CD14-positive monocyte (primary cell): ENCODE measurements at regions not wholly inside any gene's neighbourhood (a gene's known extent, or its start where the extent isn't known, plus 50 kb on each side); places are given as distances from the start of the nearest gene placed in this dataset.
A peak's percentile ranks its signal among the peaks of the same experiment; 100 is the strongest.

Source experiments
- DNase-seq, 3 donors: peaks; one replicate each; pipeline ENCODE4 v3.0.0-alpha.2; 2011 to 2022
- H2AFZ ChIP-seq: 2 replicates; pipeline ENCODE4 v1.6.0; 2012; ENCODE audit warnings: mild to moderate bottlenecking, low read depth, low read length, inconsistent platforms; ENCODE audit not compliant: insufficient read depth, poor library complexity, severe bottlenecking
- H3K27ac ChIP-seq, 2 donors: 1 replicate in 1 of 2; 2 replicates in 1 of 2; pipeline ENCODE4 v1.5.1; 2012 to 2013; ENCODE audit warnings: low read length in 2 of 2, control low read depth in 1 of 2, inconsistent platforms in 1 of 2, low read depth in 1 of 2, mild to moderate bottlenecking in 1 of 2
- H3K27me3 ChIP-seq, 2 donors: one replicate each; pipeline versions ENCODE4 v1.6.0 to v1.6.1; 2011 to 2013; ENCODE audit warnings: low read length in 2 of 2; ENCODE audit not compliant: control insufficient read depth in 2 of 2, insufficient read depth in 2 of 2
- H3K36me3 ChIP-seq, 2 donors: replicated peaks in 1 of 2; 1 replicate in 1 of 2; 2 replicates in 1 of 2; pipeline versions ENCODE4 v1.5.1 to v1.6.1; 2012 to 2013; ENCODE audit warnings: low read length in 2 of 2, control low read depth in 1 of 2, inconsistent platforms in 1 of 2, mild to moderate bottlenecking in 1 of 2; ENCODE audit not compliant: insufficient read depth in 2 of 2, control insufficient read depth in 1 of 2
- H3K4me1 ChIP-seq, 2 donors: 1 replicate in 1 of 2; 2 replicates in 1 of 2; pipeline versions ENCODE4 v1.5.1 to v1.6.1; 2012 to 2013; ENCODE audit warnings: low read length in 2 of 2, control low read depth in 1 of 2, inconsistent platforms in 1 of 2, mild to moderate bottlenecking in 1 of 2, moderate library complexity in 1 of 2; ENCODE audit not compliant: insufficient read depth in 2 of 2, control insufficient read depth in 1 of 2
- H3K4me2 ChIP-seq: replicated peaks from 2 replicates; pipeline ENCODE3; 2012; ENCODE audit warnings: low read length, moderate library complexity, mild to moderate bottlenecking; ENCODE audit not compliant: poor library complexity, severe bottlenecking; ENCODE audit errors: extremely low read depth
- H3K4me3 ChIP-seq, 3 experiments: fragments of 200-600 bp in 1 of 3; sonication (generic) in 1 of 3; replicated peaks in 1 of 3; 1 replicate in 2 of 3; 2 replicates in 1 of 3; pipeline ENCODE4 v1.5.1; 2011 to 2013; ENCODE audit warnings: low read length in 3 of 3, mild to moderate bottlenecking in 3 of 3, control low read depth in 2 of 3, low read depth in 2 of 3, inconsistent platforms in 1 of 3, moderate library complexity in 1 of 3
- H3K79me2 ChIP-seq: 2 replicates; pipeline ENCODE4 v1.6.0; 2012; ENCODE audit warnings: mild to moderate bottlenecking, control low read depth, inconsistent platforms, low read length, moderate library complexity; ENCODE audit not compliant: insufficient read depth
- H3K9ac ChIP-seq: 2 replicates; pipeline ENCODE4 v1.6.0; 2017; ENCODE audit warnings: low read length, mild to moderate bottlenecking; ENCODE audit not compliant: insufficient read depth, poor library complexity, severe bottlenecking
- H3K9me3 ChIP-seq, 2 donors: replicated peaks in 1 of 2; 1 replicate in 1 of 2; 2 replicates in 1 of 2; pipeline versions ENCODE4 v1.5.1 to v1.6.1; 2012 to 2013; ENCODE audit warnings: low read length in 2 of 2, control low read depth in 1 of 2; ENCODE audit not compliant: control insufficient read depth in 1 of 2, insufficient read depth in 1 of 2
- H4K20me1 ChIP-seq: 2 replicates; pipeline ENCODE4 v1.6.0; 2012; ENCODE audit warnings: mild to moderate bottlenecking, low read length, control low read depth, moderate library complexity; ENCODE audit not compliant: insufficient read depth
- H3K27ac Mint-ChIP-seq, 7 donors: one replicate each; pipeline ENCODE4 v1.8.0; 2020; ENCODE audit warnings: mild to moderate bottlenecking in 7 of 7, mixed read lengths in 7 of 7, moderate library complexity in 6 of 7, inconsistent platforms in 2 of 7
- H3K27me3 Mint-ChIP-seq, 3 donors: one replicate each; pipeline ENCODE4 v1.8.0; 2021 to 2022; ENCODE audit warnings: low read depth in 3 of 3, mild to moderate bottlenecking in 3 of 3, mixed read lengths in 3 of 3, moderate library complexity in 3 of 3, inconsistent platforms in 1 of 3
- H3K36me3 Mint-ChIP-seq, 2 donors: one replicate each; pipeline ENCODE4 v1.8.0; 2020; ENCODE audit warnings: mixed read lengths in 2 of 2, inconsistent platforms in 1 of 2, mild to moderate bottlenecking in 1 of 2
- H3K4me1 Mint-ChIP-seq: one replicate; pipeline ENCODE4 v1.8.0; 2020; ENCODE audit warnings: mild to moderate bottlenecking, mixed read lengths
- H3K4me3 Mint-ChIP-seq, 2 donors: one replicate each; pipeline ENCODE4 v1.8.0; 2020; ENCODE audit warnings: mild to moderate bottlenecking in 2 of 2, mixed read lengths in 2 of 2, moderate library complexity in 1 of 2
- H3K9me3 Mint-ChIP-seq, 7 donors: one replicate each; pipeline ENCODE4 v1.8.0; 2020 to 2022; ENCODE audit warnings: mixed read lengths in 7 of 7, mild to moderate bottlenecking in 6 of 7, moderate library complexity in 6 of 7, inconsistent platforms in 2 of 7
- CTCF ChIP-seq: fragments of 200-600 bp; IDR thresholded peaks from one replicate; pipeline ENCODE4 v1.8.0; 2022; ENCODE audit warnings: antibody characterized with exemption, mild to moderate bottlenecking
- WGBS: methylation state at CpG from one replicate; pipeline ENCODE4 v1.1.5; 2013; ENCODE audit warnings: missing lambda C conversion rate; ENCODE audit not compliant: insufficient coverage; 5-methylcytosine and 5-hydroxymethylcytosine counted together
- intact Hi-C, 2 donors: fragments of 100-400 bp; cut with micrococcal nuclease; formaldehyde crosslinking; loops; one replicate each; pipeline versions ENCODE4 v1.15.0 to v1.15.1; 2023

GRCh38 chr7:69515495-69516212, 82.6 kb upstream of the AUTS2 start:
- no peaks in the 10 kb centered on the region for H3K4me1 ChIP-seq
- H4K20me1 ChIP-seq = no peaks in the 10 kb centered on the region
- H3K36me3 Mint-ChIP-seq = no peaks in the 10 kb centered on the region
- WGBS = 64% methylated on average over 2 of the region's 6 CpGs
- H3K9ac ChIP-seq = no peak overlapping the region
- no peak overlapping the region for H3K4me3 ChIP-seq
- no peaks in the 10 kb centered on the region for H3K36me3 ChIP-seq
- peaks cover 0 to 6% (median 0%) of the 10 kb centered on the region in 7 donors for H3K9me3 Mint-ChIP-seq
- no peak overlapping the region for H3K4me2 ChIP-seq
- no peaks in the 10 kb centered on the region for H3K79me2 ChIP-seq
- H3K27ac Mint-ChIP-seq = no peak overlapping the region
- TF ChIP-seq CTCF = no peak
- intact Hi-C loops = no loop called here
- no peaks in the 10 kb centered on the region for H3K4me1 Mint-ChIP-seq
- no peak for DNase-seq
- peaks cover 1 to 6% (median 3%) of the 10 kb centered on the region in 3 donors for H3K27me3 Mint-ChIP-seq
- no peaks in the 10 kb centered on the region for H3K9me3 ChIP-seq
- H3K4me3 Mint-ChIP-seq = no peak overlapping the region
- H3K27ac ChIP-seq = no peak overlapping the region
- peak overlapping the region; percentile 37 for H2AFZ ChIP-seq
- no peaks in the 10 kb centered on the region for H3K27me3 ChIP-seq

- no peak for TF ChIP-seq CTCF
- Histone ChIP-seq H3K4me3 (no peak overlapping the region), H3K36me3 (no peaks in the 10 kb centered on the region), H4K20me1 (no peaks in the 10 kb centered on the region), H3K79me2 (no peaks in the 10 kb centered on the region), H3K27ac (no peak overlapping the region), H3K4me1 (no peaks in the 10 kb centered on the region), H3K4me2 (no peak overlapping the region), H2AFZ (peak overlapping the region; percentile 37), H3K9ac (no peak overlapping the region), H3K9me3 (no peaks in the 10 kb centered on the region), H3K27me3 (no peaks in the 10 kb centered on the region)
- Mint-ChIP-seq H3K4me3 (no peak overlapping the region), H3K27ac (no peak overlapping the region), H3K9me3 (peaks cover 0 to 3% (median 0%) of the 10 kb centered on the region in 7 donors), H3K27me3 (peaks cover 1 to 6% (median 3%) of the 10 kb centered on the region in 3 donors), H3K4me1 (no peaks in the 10 kb centered on the region), H3K36me3 (no peaks in the 10 kb centered on the region)
- no peak for DNase-seq
- 58% methylated on average over 3 of the region's 9 CpGs for WGBS
- intact Hi-C loops = no loop called here
Observed at GRCh38 chr7:69516238-69516820, 81.9 kb upstream of the AUTS2 start.
